DMS53 (cell line): ENCODE measurements at regions not wholly inside any gene's neighbourhood (a gene's known extent, or its start where the extent isn't known, plus 50 kb on each side); places are given as distances from the start of the nearest gene placed in this dataset.

Source experiments
- DNase-seq: peaks from one replicate; lab custom pipeline; 2025; lab: John Stamatoyannopoulos, UW

GRCh38 chr3:39000008-39000450 lies 51.7 kb downstream of the SCN11A start:
- peak; percentile 57 for DNase-seq

DNA sequence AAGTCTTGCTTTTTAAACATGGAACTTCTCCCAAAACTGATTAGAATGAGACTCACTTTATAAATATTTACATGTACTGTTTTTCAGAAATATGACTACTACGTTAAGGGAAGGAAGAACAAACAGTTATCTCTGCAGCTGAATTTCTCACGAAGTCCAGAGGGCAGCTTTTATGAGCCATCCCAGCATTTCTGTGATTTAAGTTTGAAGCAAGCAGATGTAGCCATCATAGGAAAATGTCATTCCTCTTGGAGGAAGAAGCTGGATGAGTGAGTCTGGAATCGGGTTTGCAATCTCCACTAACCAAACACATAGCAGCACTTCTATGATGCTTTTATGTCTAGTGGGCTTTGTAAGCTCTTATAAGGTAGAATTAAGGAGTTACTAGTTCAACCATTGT lies 53.7 kb downstream of the SCN11A start:
- DNase-seq, result no peak

DNA sequence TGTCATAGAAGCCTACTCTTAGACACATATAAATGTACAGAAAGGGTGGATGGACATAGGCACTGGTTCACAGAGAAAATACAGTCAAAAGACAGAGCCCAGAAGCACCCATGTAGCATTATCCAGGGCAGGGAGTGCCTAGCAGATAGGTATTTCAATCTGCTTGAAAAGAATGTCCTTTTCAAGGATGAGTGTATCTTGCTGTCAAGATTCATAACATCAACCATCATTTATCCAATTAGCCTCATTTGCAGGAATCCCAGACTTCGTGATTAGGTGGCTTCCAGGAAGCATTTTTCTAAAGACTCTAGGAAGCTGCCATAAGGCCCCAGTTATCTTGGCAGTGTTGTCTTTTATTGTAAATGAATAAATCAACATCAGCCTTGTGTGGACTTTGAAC lies 55.6 kb downstream of the SCN11A start:
- DNase-seq, result no peak

DNA sequence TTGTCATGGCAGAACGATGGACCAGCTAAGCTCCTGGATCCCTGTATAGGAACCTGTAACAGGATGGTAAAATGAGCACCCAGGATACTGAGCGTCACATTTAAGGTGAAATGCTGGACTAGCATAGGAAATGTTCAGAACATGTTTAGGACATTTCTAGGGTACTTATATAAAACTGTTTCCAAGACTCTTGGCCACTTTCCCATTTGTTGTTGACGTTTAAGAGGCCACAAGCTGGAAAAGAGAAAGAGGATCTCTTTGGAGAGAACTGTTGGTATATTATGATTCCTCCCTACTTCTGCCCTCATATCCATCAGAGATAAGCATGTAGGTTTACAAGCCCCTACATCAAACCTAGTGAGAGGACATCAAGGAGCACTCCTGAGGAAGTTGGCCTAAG lies 57.5 kb downstream of the SCN11A start:
- no peak for DNase-seq

GRCh38 chr3:38992117-38992760 lies 59.5 kb downstream of the SCN11A start:
- DNase-seq, result no peak

DNA sequence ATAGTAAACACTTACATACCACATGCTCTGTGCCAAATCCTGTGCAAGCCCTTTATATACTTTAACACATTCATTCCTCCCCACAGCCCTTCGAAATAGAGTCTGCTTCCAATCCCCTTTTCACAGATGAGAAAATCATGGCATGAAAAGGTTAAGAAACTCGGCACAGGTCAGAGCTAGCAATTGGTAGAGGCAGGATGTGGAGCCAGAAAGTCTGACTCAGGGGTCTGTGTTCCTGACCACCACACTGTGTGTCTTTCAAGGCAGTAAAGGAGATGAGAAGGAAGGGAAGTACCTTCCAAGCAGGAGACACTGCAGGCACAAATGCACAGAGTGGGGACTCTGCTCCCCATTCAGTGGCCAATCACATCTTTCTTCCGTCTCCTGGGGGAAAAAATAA lies 61.1 kb downstream of the SCN11A start:
- no peak for DNase-seq

DNA sequence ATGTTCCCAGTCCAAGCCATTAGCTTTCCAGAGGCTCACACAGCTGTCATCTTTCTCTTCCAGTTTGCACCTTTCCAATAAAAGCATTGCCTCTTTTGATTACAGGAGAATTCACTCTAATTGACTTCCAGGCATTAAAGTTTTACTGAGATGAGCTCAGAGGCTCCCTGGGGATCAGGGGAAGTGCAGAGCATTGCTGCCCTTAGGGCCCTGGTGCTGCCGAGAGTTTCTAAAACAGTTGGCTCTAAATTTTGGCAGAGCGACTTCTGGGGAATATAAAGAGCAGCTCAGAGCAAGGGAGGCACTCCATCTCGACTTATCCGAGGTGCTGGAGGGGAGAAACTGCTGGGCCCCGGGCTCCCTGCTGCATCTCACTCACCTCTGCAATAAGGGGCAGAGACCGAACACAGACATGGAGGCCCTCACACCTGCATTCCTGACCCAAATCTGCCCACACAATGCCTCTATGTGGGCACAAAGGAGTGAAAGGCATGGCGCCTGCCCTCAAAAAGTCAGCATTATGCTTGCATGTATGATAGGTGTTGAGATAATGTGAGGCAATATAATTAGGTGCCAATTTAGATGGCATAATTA lies 61.7 kb downstream of the SCN11A start:
- DNase-seq, result no peak

DNA sequence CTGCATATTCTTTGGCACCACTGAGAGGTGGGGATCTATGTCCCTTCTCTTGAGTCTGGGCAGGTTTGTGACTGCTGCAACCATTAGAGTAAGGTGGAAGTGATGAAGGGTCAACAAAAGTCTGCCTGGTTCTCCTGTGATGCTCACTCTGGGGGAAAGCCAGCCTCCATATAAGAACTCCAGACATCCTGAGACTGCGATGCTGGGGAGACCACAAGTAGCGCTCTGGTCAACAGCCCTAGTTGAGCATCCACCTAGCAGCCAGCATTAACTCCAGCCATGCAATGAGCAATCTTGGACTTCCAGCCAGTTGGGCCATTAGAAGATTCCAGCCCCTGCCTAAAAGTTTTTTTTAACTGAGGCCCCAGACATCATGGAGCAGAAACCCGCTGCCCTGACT lies 62.8 kb downstream of the SCN11A start:
- DNase-seq, result no peak

GRCh38 chr3:38987456-38987855 lies 64.3 kb downstream of the SCN11A start:
- no peak for DNase-seq

- no peak for DNase-seq
Measured at GRCh38 chr3:38986901-38987300, 64.8 kb downstream of the SCN11A start.

DNA sequence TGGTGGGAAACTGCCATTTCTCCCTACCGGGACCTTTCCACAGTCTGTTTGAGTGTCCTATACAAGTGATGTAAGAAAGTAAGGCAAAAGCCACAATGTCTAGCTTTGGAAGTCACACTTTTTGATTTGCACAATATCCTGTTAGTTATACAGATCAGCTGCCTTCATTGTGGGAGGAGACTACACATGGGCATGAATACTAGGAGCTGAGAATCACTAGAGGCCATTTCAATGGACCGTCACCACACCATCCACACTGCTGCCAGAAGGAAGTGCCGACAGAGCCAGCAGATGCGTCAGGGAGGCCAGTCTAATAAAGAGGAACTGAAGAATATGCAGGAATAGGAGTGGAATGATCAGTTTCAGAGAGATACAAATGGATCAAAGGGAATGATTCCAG lies 65.8 kb downstream of the SCN11A start:
- DNase-seq, result no peak

DNA sequence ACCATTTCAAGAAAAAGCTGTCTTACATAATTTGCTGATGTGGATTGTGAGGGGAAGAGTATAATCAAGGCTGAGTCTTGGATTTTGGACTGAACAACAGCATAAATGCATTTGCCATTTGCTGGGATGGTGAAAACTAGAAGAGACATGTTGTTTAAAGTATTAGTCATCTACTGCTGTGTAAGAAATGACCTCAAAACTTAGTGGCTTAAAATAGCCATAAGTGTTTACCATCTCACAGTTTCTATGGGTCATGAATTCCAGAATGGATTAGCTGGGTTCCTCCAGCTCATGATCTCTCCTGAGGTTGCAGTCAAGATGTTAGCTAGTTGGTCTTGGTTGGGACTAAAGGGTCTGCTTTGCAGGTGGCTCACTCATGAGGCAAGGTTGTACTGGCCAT lies 66.2 kb downstream of the SCN11A start:
- no peak for DNase-seq

- DNase-seq, result no peak
Measured at GRCh38 chr3:38984731-38985130, 67.0 kb downstream of the SCN11A start.

- no peak for DNase-seq
Measured at GRCh38 chr3:38984110-38984509, 67.6 kb downstream of the SCN11A start.

- no peak for DNase-seq
Measured at GRCh38 chr3:38980938-38981337, 70.8 kb downstream of the SCN11A start.

DNA sequence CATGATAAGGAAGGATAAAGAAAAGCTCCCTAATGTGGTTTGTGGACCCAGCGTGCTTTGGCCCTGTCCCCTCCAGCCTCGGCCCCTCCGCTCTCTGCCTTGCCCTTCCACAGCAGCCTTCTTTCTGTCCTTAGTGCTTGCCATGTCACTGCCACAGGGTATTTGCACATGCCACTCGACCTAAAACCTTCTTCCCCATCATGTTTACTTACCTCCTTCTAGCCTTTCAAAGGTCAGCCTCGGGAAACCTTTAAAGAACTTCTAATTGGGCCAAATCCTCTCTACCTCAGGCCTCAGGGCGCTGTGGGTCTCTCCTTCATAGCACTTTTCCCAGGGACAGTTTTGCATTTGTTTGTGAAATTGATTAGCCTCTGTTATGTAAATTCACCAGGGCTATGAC lies 73.0 kb downstream of the SCN11A start:
- no peak for DNase-seq

GRCh38 chr3:38970851-38971638 lies 80.7 kb downstream of the SCN11A start:
- DNase-seq, result no peak

DNA sequence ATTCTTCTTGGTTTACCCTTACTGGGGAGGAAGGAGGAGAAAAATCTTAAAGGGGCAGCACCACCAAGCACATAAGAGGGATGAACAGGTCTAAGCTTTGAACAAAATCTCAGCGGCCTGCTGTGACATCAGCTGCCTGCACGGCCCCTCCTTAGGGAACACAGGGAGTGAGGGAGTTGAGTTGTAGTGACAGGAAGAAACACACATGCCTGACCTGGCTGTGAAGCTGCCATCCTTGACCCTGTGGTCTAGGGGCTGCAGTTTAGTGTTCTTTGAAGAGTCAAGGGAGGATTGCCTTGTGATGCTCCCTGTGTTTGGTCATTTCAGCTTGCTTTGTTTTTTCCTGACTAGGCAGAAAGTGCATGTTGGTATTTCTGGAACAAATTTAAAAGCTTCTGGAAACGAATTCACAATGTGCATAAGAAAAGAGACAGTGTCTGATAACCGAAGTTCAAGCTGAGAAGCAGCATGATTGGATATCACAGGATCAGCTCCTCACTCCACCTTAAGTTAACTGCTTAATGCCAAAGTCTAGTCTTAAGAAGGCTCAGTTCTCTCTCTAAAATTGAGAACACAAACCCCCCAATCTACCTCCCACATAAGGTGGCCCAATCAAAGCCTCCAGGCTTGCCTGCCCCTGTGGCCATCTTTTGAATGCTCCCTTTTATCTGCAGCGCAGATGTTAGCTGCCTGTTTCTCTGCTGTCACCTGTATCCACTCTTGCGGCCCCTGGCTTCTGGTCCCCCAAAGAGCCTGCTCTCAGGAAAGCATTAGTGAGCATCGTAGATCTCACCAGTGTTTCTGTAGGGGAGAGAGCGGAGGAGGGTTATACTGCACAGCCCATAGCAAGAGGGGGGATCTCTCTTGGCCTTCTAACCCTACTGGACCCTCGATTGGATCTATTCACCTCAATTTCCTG lies 82.2 kb downstream of the SCN11A start:
- DNase-seq, result no peak

DNA sequence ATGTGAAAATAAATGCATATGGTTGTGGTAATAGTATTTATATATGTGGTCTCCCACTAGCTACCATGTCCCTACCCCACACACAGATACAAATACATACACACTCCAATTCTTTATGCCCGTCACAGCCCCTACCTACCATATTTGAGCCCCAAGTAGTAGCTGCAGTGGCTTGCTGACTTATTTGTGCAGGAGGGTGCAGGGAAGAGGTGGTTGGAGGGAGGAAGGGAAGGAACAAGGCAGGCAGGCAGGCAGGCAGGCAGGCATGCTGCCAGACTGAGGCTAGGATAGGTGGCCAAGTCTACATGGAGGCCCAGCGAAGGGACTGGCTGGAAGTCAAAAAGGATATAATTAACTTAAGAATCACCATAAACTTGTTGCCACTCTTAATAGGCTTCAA lies 82.9 kb downstream of the SCN11A start:
- DNase-seq, result no peak

GRCh38 chr3:38968403-38968802 lies 83.3 kb downstream of the SCN11A start:
- no peak for DNase-seq

- DNase-seq, result no peak
Measured at GRCh38 chr3:38967693-38967989, 84.1 kb downstream of the SCN11A start.
